ENCODE measurements at regions not wholly inside any gene's neighbourhood (a gene's known extent, or its start where the extent isn't known, plus 50 kb on each side); places are given as distances from the start of the nearest gene placed in this dataset.
"Not testable (repeated sequence)": the region's sequence is repeated elsewhere in the genome, so short reads cannot be mapped to it uniquely, and the experiment has no call there.

DNA sequence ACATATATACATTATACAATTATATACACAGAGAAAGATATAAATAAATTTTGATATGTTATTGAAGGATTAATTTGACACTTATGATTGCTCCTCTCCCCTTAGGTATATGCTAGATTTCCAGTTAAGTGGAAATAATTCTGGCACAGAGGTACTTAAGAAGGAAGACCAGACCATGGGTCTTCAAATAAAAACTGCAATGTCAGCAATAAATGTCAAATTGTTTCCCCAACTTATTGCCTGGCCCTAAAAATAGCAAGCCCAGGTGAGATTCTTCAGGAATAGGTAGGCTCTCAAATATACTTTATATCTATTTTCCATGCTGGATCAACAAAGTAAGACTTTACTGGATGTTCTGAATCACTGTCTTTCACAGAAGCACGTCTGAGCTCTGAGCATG, 551.3 kb upstream of the STEAP1 start:
- no peaks in the 10 kb centered on the region for H4K20me1 ChIP-seq (ENCODE audit: insufficient read depth)
- H3K9ac ChIP-seq: no peak overlapping the region
- H3K4me1 ChIP-seq (ENCODE audit: insufficient read depth): no peaks in the 10 kb centered on the region
- no peak overlapping the region for H3K4me3 ChIP-seq
- TF ChIP-seq EZH2 (IDR thresholded peaks at IDR 0.05; ENCODE audit: insufficient read depth, poor library complexity, severe bottlenecking) (no peak), EZH2phosphoT487 (IDR thresholded peaks at IDR 0.05; ENCODE audit: insufficient read depth, low read depth) (no peak)
- no peak overlapping the region for H3K27ac ChIP-seq
- no peak overlapping the region for H3K4me2 ChIP-seq (ENCODE audit: unreplicated experiment)
- no peaks in the 10 kb centered on the region for H3K27me3 ChIP-seq (replicated peaks; ENCODE audit: insufficient read depth)
- WGBS, 2 experiments (ENCODE audit: low coverage in 1 of 2, low lambda C conversion rate in 2 of 2, missing lambda C conversion rate in 2 of 2): 6 to 13% methylated on average over 1 of the region's 1 CpG
- DNase-seq: no peak
- H3K36me3 ChIP-seq (ENCODE audit: low read depth): no peaks in the 10 kb centered on the region
- no peaks in the 10 kb centered on the region for H3F3A ChIP-seq (ENCODE audit: insufficient read depth)
- no peaks in the 10 kb centered on the region for H3K79me2 ChIP-seq (ENCODE audit: insufficient read depth)
- no peak overlapping the region for H2AFZ ChIP-seq
- H3K9me3 ChIP-seq (ENCODE audit: low read depth): no peaks in the 10 kb centered on the region
- in situ Hi-C loops (cut with MboI): loop anchor here (25.0 kb wide), 1 partner anchor 1366 kb away; no protein-coding TSS in a partner anchor
- 0 out of 2 replicates have a peak, but pooled peaks cover 5% of the 10 kb centered on the region for H3K9me2 ChIP-seq (ENCODE audit: insufficient read depth)

DNA sequence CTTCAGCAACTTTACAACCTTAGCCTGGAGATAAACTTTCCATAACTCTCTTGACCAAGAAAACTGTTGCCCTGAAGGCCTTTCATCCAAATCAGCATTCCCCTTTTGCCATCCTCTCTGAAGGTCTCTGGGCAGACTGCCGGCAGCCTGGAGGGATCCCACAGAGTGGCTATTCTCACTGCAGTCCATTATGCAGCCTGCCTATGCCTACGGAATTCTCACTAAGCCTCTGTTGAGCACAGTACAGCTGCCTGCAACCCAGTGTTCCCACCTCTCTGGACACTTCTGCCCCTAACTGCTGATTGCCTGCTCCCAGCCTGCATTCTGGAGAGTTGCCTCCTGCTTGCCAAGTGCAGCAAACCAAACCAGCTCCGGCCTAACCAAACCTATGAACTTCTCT, 548.9 kb upstream of the STEAP1 start:
- no peak for TF ChIP-seq EZH2 (IDR thresholded peaks at IDR 0.05; ENCODE audit: insufficient read depth, poor library complexity, severe bottlenecking)
- no peak for TF ChIP-seq EZH2phosphoT487 (IDR thresholded peaks at IDR 0.05; ENCODE audit: insufficient read depth, low read depth)
- Histone ChIP-seq H3K79me2 (ENCODE audit: insufficient read depth) (no peaks in the 10 kb centered on the region), H3K4me2 (ENCODE audit: unreplicated experiment) (no peak overlapping the region), H3K9me3 (ENCODE audit: low read depth) (no peaks in the 10 kb centered on the region), H2AFZ (no peak overlapping the region), H3K9ac (no peak overlapping the region), H3K4me1 (ENCODE audit: insufficient read depth) (no peaks in the 10 kb centered on the region), H3K27ac (no peak overlapping the region), H4K20me1 (ENCODE audit: insufficient read depth) (no peaks in the 10 kb centered on the region), H3K4me3 (no peak overlapping the region), H3K9me2 (ENCODE audit: insufficient read depth) (0 out of 2 replicates have a peak, but pooled peaks cover 5% of the 10 kb centered on the region), H3K27me3 (replicated peaks; ENCODE audit: insufficient read depth) (no peaks in the 10 kb centered on the region), H3F3A (ENCODE audit: insufficient read depth) (no peaks in the 10 kb centered on the region), H3K36me3 (ENCODE audit: low read depth) (no peaks in the 10 kb centered on the region)
- in situ Hi-C loops (cut with MboI): loop anchor here (25.0 kb wide), 1 partner anchor 1368 kb away; no protein-coding TSS in a partner anchor
- no peak for DNase-seq
- WGBS, 2 experiments (ENCODE audit: low coverage in 1 of 2, low lambda C conversion rate in 2 of 2, missing lambda C conversion rate in 2 of 2): 34 to 36% methylated on average over 3 of the region's 3 CpGs

DNA sequence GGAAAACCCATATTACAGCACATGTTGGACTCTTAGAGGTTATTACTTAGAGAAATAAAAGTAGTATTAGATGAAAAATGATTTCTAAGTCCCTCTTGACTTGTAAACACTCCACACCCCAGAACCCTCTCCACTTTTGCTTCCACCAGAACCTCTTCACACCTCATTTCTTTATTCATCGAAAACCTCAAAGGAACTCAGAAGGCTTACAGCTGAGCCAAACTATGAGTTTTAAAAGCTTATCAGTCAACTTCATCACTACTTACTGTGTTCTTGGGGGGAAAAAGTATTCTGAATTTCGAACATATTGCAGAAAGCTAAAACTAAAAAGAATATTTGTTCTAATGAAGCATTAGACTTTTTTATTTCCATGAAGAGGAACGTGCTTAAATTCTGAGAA, 547.8 kb upstream of the STEAP1 start:
- Histone ChIP-seq H4K20me1 (ENCODE audit: insufficient read depth) (no peaks in the 10 kb centered on the region), H2AFZ (no peak overlapping the region), H3K36me3 (ENCODE audit: low read depth) (no peaks in the 10 kb centered on the region), H3K9ac (no peak overlapping the region), H3K4me3 (no peak overlapping the region), H3K9me3 (ENCODE audit: low read depth) (no peaks in the 10 kb centered on the region), H3F3A (ENCODE audit: insufficient read depth) (no peaks in the 10 kb centered on the region), H3K79me2 (ENCODE audit: insufficient read depth) (no peaks in the 10 kb centered on the region), H3K27ac (no peak overlapping the region), H3K9me2 (ENCODE audit: insufficient read depth) (0 out of 2 replicates have a peak, but pooled peaks cover 5% of the 10 kb centered on the region), H3K4me1 (ENCODE audit: insufficient read depth) (no peaks in the 10 kb centered on the region), H3K4me2 (ENCODE audit: unreplicated experiment) (no peak overlapping the region), H3K27me3 (replicated peaks; ENCODE audit: insufficient read depth) (no peaks in the 10 kb centered on the region)
- TF ChIP-seq EZH2phosphoT487 (IDR thresholded peaks at IDR 0.05; ENCODE audit: insufficient read depth, low read depth) (no peak), EZH2 (IDR thresholded peaks at IDR 0.05; ENCODE audit: insufficient read depth, poor library complexity, severe bottlenecking) (no peak)
- in situ Hi-C loops (cut with MboI): loop anchor here (25.0 kb wide), 1 partner anchor 1369 kb away; no protein-coding TSS in a partner anchor
- DNase-seq: no peak
- WGBS, 2 experiments (ENCODE audit: low coverage in 1 of 2, low lambda C conversion rate in 2 of 2, missing lambda C conversion rate in 2 of 2): 26 to 31% methylated on average over 3 of the region's 3 CpGs

DNA sequence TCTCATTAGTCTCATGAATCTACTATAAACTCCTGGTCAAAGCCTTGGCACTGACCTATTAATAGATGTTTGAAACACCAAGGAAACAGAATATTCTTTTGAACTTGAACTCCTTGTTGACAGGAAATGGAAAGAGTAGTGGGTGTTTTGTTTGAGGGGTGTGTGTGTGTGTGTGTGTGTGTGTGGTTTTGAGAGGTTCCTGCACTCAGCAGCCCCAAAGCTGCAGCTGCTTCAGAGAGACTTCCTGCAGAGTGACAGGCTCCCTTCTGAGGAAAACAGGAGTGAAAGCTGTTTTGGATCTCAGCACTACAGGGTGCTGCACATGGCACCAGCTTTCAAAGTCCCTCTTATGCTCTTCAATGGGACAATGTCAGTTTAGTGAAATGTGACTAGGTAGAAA, 546.5 kb upstream of the STEAP1 start:
- Histone ChIP-seq H4K20me1 (ENCODE audit: insufficient read depth) (no peaks in the 10 kb centered on the region), H2AFZ (no peak overlapping the region), H3K4me2 (ENCODE audit: unreplicated experiment) (no peak overlapping the region), H3F3A (ENCODE audit: insufficient read depth) (no peaks in the 10 kb centered on the region), H3K36me3 (ENCODE audit: low read depth) (no peaks in the 10 kb centered on the region), H3K79me2 (ENCODE audit: insufficient read depth) (no peaks in the 10 kb centered on the region), H3K9me2 (ENCODE audit: insufficient read depth) (no peaks in the 10 kb centered on the region), H3K27me3 (replicated peaks; ENCODE audit: insufficient read depth) (no peaks in the 10 kb centered on the region), H3K9me3 (ENCODE audit: low read depth) (no peaks in the 10 kb centered on the region), H3K27ac (no peak overlapping the region), H3K9ac (no peak overlapping the region), H3K4me1 (ENCODE audit: insufficient read depth) (no peaks in the 10 kb centered on the region), H3K4me3 (no peak overlapping the region)
- in situ Hi-C loops (cut with MboI): loop anchor here (25.0 kb wide), 1 partner anchor 1370 kb away; no protein-coding TSS in a partner anchor
- TF ChIP-seq EZH2phosphoT487 (IDR thresholded peaks at IDR 0.05; ENCODE audit: insufficient read depth, low read depth) (no peak), EZH2 (IDR thresholded peaks at IDR 0.05; ENCODE audit: insufficient read depth, poor library complexity, severe bottlenecking) (no peak)
- no peak for DNase-seq

GRCh38 chr7:89616829-89617228, 537.4 kb upstream of the STEAP1 start:
- 55 to 59% methylated on average over 6 of the region's 6 CpGs for WGBS, 2 experiments (ENCODE audit: low coverage in 1 of 2, low lambda C conversion rate in 2 of 2, missing lambda C conversion rate in 2 of 2)
- H2AFZ ChIP-seq; H3F3A ChIP-seq (ENCODE audit: insufficient read depth); H3K36me3 ChIP-seq (ENCODE audit: low read depth); H3K9me2 ChIP-seq (ENCODE audit: insufficient read depth); H3K4me1 ChIP-seq (ENCODE audit: insufficient read depth); H4K20me1 ChIP-seq (ENCODE audit: insufficient read depth); H3K27ac ChIP-seq; H3K9ac ChIP-seq; H3K9me3 ChIP-seq (ENCODE audit: low read depth); DNase-seq; H3K4me3 ChIP-seq; H3K27me3 ChIP-seq (replicated peaks; ENCODE audit: insufficient read depth); H3K4me2 ChIP-seq (ENCODE audit: unreplicated experiment); H3K79me2 ChIP-seq (ENCODE audit: insufficient read depth): not testable (repeated sequence)
- in situ Hi-C loops (cut with MboI): loop anchor here (25.0 kb wide), 1 partner anchor 1380 kb away; no protein-coding TSS in a partner anchor

All from GM23248 (cell line).